ENCODE measurements at regions not wholly inside any gene's neighbourhood (a gene's known extent, or its start where the extent isn't known, plus 50 kb on each side); places are given as distances from the start of the nearest gene placed in this dataset.

- ATAC-seq (no peak), DNase-seq (ENCODE audit: low spot score) (no peak)
- H3K4me1 Mint-ChIP-seq, result no peaks in the 10 kb centered on the region
- peaks cover 11% of the 10 kb centered on the region for H3K9me3 Mint-ChIP-seq
- 0 out of 2 replicates have a peak, but pooled peaks cover 3% of the 10 kb centered on the region for H3K36me3 Mint-ChIP-seq
- H3K27ac Mint-ChIP-seq, result no peak overlapping the region
- ChIA-PET CTCF (no interaction called here), POLR2A (no interaction called here)
- TF ChIP-seq TCF7 (CRISPR knock-in tag; IDR thresholded peaks at IDR 0.05; ENCODE audit: low read depth), result no peak
- TF ChIP-seq NFATC4 (CRISPR knock-in tag; IDR thresholded peaks at IDR 0.05), result no peak
- no peak for TF ChIP-seq ZSCAN18 (CRISPR knock-in tag; IDR thresholded peaks at IDR 0.05)
- TF ChIP-seq HMGXB4 (CRISPR knock-in tag; IDR thresholded peaks at IDR 0.05), result no peak
- no peak for TF ChIP-seq AFF4 (CRISPR knock-in tag; IDR thresholded peaks at IDR 0.05; ENCODE audit: borderline replicate concordance)
- no peak for TF ChIP-seq EMX1 (CRISPR knock-in tag; IDR thresholded peaks at IDR 0.05)
- TF ChIP-seq MYBL2 (CRISPR knock-in tag; IDR thresholded peaks at IDR 0.05), result no peak
- no peaks in the 10 kb centered on the region for H3K27me3 Mint-ChIP-seq (ENCODE audit: low read depth)
- no peak overlapping the region for H3K4me3 Mint-ChIP-seq
Observed at GRCh38 chr13:77434289-77434688, 101.2 kb upstream of the SCEL start.

- H3K27ac Mint-ChIP-seq, result no peak overlapping the region
- no peaks in the 10 kb centered on the region for H3K27me3 Mint-ChIP-seq (ENCODE audit: low read depth)
Observed at GRCh38 chr13:77431449-77431848, 104.1 kb upstream of the SCEL start.

More at GRCh38 chr13:77431449-77431848, 104.1 kb upstream of the SCEL start:
- H3K9me3 Mint-ChIP-seq, result 0 out of 2 replicates have a peak, but pooled peaks cover 5% of the 10 kb centered on the region
- H3K4me1 Mint-ChIP-seq, result peaks cover 5% of the 10 kb centered on the region
- TF ChIP-seq FOXJ3 (CRISPR knock-in tag; IDR thresholded peaks at IDR 0.05; ENCODE audit: borderline replicate concordance), result no peak
- no peak for TF ChIP-seq NR3C1 (CRISPR knock-in tag; conservative IDR thresholded peaks at IDR 0.05; ENCODE audit: low read depth)
- no peak for TF ChIP-seq USF2 (CRISPR knock-in tag; IDR thresholded peaks at IDR 0.05)
- TF ChIP-seq NR2C2 (CRISPR knock-in tag; IDR thresholded peaks at IDR 0.05), result no peak
- no peak for TF ChIP-seq RELA (CRISPR knock-in tag; IDR thresholded peaks at IDR 0.05; ENCODE audit: borderline replicate concordance)
- TF ChIP-seq FOXP1 (CRISPR knock-in tag; IDR thresholded peaks at IDR 0.05; ENCODE audit: borderline replicate concordance), result no peak
- no peak for TF ChIP-seq JUN (CRISPR knock-in tag; IDR thresholded peaks at IDR 0.05)
- TF ChIP-seq E2F4 (CRISPR knock-in tag; IDR thresholded peaks at IDR 0.05; ENCODE audit: borderline replicate concordance, low read depth), result no peak
- TF ChIP-seq HMGA2 (CRISPR knock-in tag; IDR thresholded peaks at IDR 0.05), result no peak
- ChIA-PET POLR2A (no interaction called here), CTCF (no interaction called here)
- ATAC-seq (no peak), DNase-seq (ENCODE audit: low spot score) (no peak)
- H3K36me3 Mint-ChIP-seq, result no peaks in the 10 kb centered on the region
- no peak overlapping the region for H3K4me3 Mint-ChIP-seq
